GM21786 (cell line): ENCODE measurements at regions not wholly inside any gene's neighbourhood (a gene's known extent, or its start where the extent isn't known, plus 50 kb on each side); places are given as distances from the start of the nearest gene placed in this dataset.

ENCODE experiments used
- ATAC-seq: cut with Tn5 transposase; IDR thresholded peaks from one replicate; pipeline ENCODE4 v1.9.1; 2021; ENCODE audit not compliant: unreplicated experiment

DNA sequence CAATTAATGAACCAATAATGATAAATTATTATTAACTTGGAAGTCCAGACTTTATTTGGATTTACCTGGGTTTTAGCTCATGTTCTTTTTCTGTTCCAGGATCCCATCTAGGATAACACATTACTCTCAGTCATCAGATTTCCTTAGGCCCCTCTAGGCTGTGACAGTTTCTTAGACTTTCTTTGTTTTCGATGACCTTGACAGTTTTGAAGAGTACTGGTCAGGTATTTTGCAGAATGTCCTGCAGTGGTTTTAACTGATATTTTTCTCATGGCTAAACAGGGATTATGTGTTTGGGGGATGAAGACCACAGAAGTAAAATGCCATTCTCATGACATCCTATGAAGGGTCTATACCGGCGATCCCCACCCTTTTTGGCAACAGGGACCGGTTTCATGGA lies 144.0 kb downstream of the NAV1 start:
- ATAC-seq = no peak

- ATAC-seq = no peak
Measured at GRCh38 chr1:201683397-201683796, 144.5 kb downstream of the NAV1 start.

GRCh38 chr1:201685485-201685884 lies 143.5 kb upstream of the IPO9 start:
- ATAC-seq = no peak

DNA sequence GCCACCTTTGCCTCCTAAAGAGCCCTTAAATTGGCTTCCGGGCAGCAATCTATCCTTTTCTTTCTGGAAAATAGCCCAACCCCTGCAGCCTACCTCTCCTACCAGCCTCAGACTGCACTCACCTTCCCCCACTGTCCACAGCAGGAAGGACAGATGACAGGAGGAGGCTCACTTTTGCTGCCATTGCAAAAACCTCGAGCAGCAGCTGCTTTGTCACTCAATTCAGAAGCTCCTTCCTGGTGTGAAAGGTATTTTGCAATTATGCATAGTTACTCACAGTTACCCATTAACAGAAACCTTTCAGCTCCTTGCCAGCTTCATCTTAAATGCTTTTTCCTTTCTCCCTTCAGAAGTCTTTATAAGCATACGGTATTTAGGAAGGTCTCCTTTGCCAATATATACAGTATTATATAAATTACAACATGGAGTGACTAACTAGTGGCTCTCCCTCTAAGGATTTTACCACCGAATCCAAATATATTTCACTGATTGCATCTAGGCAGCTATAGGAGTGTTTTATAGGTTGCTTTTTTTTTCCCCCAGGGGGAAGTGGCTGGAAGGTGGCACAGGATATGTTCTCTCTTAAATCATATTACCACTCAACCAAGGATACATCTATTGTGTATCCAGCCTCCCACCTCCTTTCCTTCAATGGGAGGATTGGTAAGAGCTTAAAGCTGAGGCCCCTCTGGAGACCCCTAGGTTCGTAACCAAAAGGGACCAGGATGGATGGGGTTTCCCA lies 142.1 kb upstream of the IPO9 start:
- ATAC-seq = no peak

DNA sequence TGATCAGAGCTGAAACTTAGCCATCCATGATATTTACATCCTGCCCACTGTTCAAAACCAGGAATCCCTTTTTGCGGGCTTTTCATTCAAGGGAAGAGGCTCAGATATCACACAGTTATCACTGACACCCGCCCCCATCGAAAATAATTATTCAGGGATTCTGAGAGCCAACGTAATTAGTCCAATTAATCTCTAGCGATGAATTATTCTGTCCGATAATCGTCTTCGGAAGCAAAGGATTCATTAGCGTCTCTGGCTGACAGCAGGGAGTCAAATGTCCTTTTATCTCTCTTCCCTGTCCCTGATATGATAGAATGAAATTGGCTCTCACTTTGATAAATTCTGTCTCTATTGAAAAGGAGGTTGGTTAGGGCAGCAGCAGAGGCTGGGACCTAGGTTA lies 140.4 kb upstream of the IPO9 start:
- no peak for ATAC-seq

GRCh38 chr1:201689647-201690046 lies 139.3 kb upstream of the IPO9 start:
- ATAC-seq = no peak

GRCh38 chr1:201690528-201690927 lies 138.4 kb upstream of the IPO9 start:
- no peak for ATAC-seq

DNA sequence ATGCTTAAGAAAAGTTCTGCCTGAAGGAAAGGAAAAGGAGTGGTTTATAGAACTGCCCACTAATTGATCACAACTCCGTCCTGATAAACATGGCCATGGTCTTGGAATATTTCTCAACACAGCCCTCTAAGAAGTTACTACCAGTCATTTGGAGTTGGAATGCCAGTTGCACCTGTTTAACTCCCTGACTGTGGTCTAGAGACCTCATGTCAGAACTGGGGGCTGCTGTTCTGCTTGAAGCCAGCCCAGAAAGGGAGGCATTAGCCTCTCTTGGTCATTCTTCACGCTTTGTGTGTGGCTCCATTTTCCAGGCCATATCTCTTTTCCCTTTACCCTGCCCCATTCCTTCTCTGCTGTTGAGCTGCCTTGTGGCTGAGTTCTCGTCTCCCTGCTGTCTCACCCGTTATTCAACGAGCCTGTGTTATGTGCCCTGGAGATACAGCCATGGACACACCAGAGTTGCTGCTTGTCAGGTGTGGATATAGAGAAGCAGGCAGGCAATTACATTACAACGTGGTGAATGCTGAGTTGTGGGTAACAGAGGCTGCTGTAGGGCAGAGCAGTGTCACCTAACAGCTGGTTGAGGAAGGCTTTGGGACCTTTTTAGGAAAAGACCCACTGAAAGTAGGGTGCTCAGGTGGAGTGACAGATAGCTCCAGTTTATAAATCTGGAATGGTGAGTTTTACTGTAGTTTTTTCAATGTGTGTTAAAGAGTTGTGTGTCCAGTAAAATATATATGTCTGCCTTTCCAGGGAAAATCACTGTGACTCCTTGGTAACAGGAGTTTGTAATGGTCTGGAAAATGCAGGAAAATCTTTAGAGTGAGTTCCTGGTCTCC lies 137.0 kb upstream of the IPO9 start:
- no peak for ATAC-seq

GRCh38 chr1:201692555-201693394 lies 136.2 kb upstream of the IPO9 start:
- no peak for ATAC-seq

DNA sequence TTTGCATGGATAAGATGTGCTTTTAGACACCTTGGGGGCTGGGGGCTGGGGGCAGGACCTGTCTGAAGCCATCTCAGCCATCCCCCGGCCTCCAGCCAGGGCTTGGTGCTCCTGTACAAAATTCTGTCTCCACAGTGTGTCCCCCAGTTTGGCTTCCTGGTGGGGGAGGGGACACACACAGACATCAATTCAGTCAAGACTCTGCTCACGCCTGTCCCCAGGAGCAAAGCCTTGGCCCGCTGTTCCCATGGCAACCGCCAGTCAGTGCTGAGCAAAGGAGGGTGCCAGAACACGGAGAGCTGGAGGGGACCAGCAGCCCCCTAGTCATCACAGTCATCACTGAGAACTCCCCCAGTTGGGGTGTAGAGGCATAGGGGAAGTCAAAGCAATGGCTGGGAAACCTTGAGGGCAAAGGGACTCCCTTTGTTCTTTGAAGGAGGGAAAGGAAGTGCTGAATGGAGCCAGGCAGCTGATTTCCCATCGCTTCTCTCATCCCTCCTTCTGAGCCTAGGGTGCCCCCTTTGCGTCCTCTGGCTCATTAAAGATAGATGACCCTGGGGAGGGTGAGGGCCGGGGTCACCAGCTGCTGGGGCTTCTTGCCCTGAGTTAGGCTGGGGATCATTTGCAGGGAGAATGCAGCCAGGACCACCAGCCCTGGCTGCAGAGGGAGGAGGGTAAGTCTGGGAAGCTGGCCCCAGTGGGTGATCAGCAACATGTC lies 134.9 kb upstream of the IPO9 start:
- ATAC-seq = no peak

DNA sequence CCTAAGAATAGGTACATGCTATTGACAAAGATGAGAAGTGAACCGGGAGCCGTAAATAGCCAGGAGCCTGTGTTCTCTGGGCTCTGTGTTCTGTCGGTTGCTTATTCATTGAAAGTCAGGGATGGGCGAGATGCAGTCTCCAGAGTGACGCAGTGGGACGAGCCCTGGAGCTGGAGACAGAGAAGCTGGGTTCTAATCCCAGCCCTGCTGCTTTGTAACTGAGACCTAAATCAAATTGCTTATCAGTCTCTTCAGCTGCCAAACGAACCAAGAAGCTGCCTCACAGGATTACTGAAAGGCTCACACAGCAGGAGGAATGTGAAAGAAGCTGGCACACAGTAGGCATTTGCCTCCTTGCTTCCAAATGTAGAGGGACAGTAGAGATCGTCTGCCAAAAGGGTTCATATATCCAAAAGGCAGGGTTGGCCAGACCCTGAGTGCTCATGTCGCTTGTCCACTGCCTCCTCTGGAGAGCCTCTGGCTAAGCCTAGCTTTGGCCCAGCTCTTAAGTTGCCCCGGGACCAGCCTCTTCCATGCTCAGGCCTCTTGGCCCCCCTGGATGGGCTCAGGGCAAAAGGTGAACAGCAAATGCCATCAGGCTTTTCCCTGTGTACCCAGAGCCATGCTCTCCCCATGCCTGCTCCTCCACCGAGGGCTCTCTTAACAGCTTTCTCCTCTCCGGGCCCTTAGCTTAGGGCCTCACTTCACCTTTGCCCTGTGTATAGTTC lies 134.2 kb upstream of the IPO9 start:
- ATAC-seq = no peak

- no peak for ATAC-seq
Measured at GRCh38 chr1:201695607-201696006, 133.3 kb upstream of the IPO9 start.

GRCh38 chr1:201696217-201696761 lies 132.7 kb upstream of the IPO9 start:
- no peak for ATAC-seq

- ATAC-seq = no peak
Measured at GRCh38 chr1:201697174-201697573, 131.8 kb upstream of the IPO9 start.

- ATAC-seq = no peak
Measured at GRCh38 chr1:201701831-201702230, 127.1 kb upstream of the IPO9 start.

GRCh38 chr1:201702936-201703335 lies 126.0 kb upstream of the IPO9 start:
- ATAC-seq = no peak

DNA sequence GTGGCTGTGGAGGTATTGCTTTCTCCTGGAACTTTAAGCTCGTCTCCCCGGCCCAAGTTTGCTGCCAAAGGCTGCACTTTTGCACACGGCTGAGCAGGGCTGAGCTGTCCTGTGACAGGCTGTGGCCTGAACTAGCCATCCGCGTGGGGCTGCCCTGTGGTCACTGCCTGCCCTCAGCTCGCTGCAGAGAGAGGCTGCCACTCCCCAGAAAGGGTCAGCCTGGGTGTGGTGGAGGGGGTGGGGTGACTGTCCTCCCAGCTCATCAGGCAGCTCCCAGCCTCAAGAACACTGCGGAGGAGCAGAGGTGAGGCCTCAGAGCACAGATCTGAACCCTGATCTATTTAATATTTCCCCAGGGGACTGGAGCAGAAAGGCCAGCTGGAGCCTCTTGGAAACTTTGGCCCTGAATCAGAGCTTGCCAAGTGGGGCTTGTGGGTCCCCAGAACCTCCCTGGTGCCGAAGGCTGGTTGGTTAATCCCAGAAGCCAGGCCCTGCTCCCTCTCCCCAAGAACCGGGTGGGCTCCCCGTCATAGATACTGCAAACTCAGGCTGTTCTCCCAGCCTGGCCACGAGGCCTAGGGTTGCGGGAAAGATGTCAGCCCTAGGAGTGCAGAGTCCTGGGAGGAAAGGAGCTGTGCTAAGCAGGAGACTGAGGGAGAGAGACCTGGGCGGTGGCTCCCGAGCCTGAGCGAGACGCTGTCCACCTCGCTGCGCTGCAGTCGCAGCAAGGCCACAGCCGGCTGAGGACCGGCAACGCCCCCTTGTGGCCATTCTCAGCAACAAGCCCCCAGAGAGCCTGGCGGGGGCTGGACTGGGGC lies 125.1 kb upstream of the IPO9 start:
- ATAC-seq = no peak

- ATAC-seq = no peak
Measured at GRCh38 chr1:201704439-201704792, 124.5 kb upstream of the IPO9 start.

DNA sequence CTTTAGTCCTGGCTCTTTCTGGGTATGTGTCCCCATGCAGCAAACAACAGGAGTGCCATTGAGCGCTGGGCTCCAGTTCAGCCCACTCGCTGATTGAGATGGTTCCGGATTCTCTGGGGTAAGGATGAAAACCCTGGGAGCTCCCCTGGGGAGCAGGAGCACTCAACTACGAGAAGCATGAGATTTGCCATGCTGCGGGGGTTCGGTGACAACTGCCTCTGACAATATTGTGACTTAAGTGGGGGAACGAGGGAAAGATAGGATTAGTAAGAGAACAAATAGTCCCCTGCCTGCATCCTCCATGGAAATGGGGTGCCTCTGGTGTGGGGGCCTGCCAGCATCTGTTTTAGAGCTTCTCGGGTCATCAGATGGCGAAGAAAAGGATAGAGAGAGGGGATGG lies 123.6 kb upstream of the IPO9 start:
- ATAC-seq = no peak
